ENCODE measurements at regions not wholly inside any gene's neighbourhood (a gene's known extent, or its start where the extent isn't known, plus 50 kb on each side); places are given as distances from the start of the nearest gene placed in this dataset.

- TF ChIP-seq CTCF (conservative IDR thresholded peaks at IDR 0.05; ENCODE audit: low read depth in 2 of 2) (no peak), EZH2 (IDR thresholded peaks at IDR 0.05; ENCODE audit: low read depth, unreplicated experiment) (no peak)
These were observed 398.4 kb upstream of the IRX2 start for GRCh38 chr5:3149899-3150298.
